Activated T-cell treated with anti-CD3 and anti-CD28 coated beads for 24 hours (primary cell): ENCODE measurements at regions not wholly inside any gene's neighbourhood (a gene's known extent, or its start where the extent isn't known, plus 50 kb on each side); places are given as distances from the start of the nearest gene placed in this dataset.

ENCODE experiments used
- DNase-seq: peaks from one replicate; pipeline ENCODE4 v3.0.0-alpha.2; 2020; ENCODE audit warnings: low read depth

DNA sequence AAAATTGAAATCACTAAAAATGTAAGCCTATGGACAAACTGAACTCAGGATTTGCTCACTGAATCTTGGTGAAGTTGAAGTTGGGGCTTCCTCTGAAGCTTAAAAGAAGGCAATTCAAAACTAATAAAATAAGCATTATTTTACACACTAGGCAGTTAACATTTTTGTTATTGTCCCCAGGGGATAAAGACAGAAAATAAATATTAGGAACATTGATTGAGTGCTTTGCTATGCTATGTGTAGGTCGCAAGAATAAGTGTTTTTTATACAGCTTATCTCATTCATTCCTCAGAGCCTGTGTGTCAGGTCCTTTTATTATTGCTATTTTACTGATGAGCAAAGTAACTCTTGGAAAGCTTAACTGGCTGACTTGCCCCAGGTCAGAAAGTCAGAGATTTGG is 82.2 kb downstream of the ZNF608 start:
- DNase-seq = no peak

DNA sequence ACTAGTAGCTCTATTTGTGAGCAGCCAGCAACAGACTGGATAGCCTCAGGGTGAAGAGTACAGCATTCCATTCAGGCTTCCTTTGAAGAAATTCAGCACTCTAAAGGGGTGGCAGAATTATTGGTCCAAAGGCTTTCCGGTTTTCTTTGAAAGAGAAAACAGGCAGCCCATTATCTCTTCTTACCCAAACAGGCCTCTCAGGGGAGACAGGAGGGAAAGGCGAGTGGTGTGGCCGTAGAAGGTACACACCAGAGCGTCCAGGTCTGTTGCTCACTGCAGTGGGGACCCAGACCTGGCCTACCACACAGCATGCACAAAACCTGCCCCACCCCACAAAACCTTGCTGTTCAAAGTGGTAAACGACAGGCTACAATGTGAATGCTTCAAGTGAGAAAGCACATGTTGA is 83.3 kb downstream of the ZNF608 start:
- DNase-seq = no peak

DNA sequence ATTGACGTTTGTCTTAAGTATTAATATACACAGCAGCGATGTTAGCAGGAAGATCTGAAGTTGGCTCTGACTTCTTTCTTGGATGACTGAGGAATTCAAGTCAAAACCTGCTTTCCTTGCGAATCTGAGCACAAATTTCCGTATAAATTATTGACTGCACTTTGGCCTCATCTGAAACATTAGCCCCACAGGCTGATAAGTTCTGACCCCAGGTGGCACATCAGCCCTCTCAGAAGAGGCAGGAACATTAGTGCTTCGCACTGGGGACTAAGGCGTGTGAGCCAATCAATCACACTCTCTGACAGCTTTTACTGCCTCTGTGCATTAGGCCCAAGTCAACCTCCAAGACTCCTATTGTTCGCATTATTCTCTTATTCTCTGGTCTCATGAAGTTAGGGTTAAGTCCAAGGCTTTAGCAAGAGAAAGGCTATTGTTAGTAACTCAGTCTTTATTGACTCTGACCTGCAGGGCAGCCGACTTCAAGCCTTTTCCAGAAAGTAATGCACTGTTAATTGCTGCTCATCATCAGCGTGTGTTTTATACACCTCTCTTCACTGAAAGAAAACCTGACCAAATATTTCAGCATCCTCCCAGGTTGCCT is 84.2 kb downstream of the ZNF608 start:
- no peak for DNase-seq

DNA sequence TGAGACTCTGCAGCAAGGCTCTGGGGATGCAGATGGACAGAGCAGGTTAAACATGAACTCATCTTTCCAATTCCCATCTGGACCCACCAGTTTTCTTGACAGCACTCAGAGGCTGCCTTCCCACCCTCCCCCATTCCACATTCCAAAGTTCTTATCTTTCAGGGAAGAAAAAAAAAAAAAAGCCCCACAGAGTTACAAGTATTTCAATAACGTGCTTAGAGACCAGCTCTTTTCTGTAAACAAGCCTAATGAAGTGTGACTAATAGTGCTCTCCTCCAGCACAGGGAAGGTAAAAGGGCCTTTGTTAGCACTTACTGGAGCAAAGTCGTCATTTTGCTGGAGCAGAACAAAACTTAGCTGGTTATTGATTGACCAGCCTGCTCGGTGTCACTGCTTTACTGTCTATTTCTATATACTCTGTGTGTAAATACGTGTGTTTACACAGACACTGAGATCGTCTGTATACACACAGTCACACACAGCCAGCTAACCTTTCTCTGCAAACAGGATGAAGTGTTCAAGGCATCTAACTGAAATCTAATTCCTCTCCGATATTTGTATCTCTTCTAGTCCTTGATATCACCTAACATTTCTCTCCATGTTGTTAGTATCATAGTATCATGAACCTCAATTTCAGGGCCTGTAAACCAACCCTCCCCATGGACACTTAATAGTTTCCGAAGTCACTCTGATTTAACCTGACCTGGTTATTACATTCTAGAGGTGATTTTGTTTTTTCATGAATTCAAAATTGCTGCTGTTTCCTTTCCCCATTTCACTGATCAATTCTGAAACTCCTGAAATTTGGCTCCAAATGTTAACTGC is 84.9 kb downstream of the ZNF608 start:
- DNase-seq = no peak

DNA sequence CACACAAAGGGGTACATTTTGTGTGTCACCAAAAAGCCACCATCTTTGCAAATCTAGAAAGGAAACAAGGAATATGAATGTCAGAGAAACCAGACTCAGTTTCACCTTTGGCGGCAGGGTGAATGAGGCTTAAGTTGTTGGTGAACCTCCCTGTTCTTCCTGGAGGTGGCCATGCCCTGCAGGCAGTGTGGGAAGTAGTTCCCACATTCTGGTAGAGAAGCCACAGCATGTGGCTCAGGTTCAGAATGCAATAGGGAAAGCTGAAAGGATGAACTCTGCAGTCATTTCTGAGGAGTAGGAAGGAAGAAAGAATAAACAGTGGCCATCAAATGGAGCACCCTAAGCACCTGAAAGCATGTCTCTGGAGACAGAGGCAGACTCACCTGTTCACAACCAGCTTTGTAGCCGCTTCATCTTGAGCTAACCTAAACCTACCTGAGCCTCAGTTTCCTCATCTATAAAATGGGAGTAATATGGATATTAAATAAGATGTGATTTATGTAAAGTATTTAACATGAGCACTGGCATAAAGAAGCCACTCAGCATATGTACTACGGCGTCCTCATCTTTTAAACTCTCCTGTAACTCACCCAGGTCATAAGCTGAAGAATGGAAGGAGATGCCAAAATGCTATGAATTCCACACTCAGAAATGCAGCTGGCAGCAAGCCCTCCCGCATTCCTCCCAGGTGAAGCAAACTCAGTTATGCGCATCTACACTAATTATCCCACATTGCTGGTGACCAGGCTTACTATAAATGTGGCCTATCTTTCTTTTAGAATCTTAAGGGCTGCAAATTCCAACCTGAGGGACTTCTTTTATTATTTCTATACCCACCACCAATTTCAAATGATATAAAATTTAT is 86.0 kb downstream of the ZNF608 start:
- no peak for DNase-seq

DNA sequence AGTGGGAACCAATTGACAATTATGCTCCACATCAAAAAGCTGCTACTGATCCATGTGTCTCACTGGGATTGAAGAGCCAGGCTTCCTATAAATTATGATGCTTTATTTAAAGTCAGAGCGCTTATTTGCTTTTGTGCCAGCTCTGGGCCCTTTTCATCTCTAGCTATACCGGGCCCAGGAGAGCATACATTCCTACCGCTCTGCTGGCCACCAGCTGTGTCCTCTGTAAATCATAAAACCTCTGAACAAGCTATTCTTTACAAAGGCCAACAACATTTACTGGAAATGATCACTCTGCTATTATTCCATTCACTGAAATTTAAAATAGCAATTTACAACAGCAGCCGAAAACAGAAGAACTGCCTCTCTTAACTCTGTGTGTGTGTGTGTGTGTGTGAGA is 86.6 kb downstream of the ZNF608 start:
- no peak for DNase-seq

DNA sequence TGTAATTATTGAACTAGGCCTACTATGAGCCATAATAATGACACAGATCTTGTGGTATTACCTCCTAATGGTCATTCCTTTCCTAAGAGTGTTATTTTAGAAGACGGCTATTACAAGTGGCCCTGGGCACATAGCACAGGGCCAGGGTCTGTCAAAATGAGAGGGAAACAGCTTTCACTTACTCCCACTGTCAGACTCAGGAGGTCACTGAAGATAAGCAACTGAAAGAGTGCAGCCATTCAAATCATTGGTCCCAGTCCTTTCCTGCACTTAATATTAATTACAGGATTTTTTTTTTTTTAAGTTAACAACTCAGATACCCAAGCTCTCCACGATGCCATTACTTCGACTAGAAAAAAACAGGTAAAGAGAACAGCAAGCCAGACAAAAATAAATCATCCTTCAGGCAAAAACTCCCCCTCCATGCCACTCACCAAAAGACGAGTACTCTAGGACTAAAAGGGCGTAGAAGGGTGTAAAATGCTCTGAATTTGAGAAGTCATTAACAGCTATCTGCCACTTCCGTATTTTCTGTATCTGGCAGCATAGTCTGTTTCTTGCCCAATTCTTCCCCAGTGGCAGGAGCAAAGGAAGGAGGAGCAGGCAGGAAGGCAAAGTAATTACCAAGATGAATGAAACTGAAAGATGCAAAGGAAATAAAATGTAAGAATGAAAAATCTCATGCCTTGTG is 87.4 kb downstream of the ZNF608 start:
- DNase-seq = no peak

DNA sequence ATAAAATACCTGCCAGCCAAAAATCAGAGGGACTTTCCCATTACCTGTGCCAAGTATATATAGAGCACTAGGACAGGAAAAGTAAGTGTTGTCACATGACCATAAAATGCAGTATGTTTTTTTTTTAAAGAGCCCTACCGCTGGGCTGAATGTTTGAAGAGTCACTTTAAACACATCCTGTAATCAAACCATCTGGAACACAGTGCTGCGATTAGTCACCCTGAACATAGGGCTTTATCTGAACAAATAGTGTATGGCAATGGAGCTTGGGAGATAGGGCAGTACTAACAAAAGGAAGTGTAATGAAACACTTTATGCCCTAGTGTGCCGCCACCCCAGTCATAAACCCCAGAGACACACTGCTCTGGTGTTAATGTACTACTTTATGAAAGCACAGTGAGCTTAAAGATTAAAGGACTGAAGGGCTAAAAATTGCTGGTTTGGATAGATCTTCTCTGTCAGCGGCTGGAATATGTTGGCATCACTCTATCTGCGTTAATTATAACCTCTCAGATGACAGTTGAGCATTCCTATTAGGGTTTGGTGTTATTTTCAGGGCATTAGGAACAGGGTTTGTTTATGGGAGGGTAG is 90.4 kb downstream of the ZNF608 start:
- no peak for DNase-seq

DNA sequence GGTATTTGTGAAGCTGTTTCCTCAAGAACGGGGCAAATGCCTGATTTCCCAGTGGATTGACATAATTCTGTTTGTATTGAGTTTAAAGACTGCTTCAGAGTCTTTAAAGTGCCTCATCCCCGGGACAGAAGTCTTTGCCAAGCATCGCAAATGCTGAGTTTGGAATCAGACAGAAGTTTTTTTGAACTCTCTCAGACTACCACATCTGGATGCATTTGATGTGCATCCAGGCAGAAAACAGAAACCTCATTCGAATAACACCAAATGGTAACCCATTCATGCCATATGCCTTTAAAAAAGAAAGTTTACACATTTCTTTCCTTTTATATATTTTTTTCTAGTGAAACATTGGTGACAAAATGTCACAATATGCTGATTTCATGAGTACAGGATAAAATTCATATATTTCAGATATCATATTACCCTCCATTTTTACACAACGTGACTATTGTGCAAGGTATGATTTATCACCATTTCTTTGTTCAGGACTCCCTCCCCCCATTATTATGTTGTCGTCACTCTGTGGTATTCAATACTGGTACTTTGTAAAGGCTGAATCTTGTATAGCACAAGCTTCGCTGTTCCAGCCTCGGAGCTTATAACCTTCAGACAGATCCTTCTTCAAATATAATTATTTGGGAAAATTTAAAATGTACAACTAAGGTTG is 91.1 kb downstream of the ZNF608 start:
- no peak for DNase-seq

DNA sequence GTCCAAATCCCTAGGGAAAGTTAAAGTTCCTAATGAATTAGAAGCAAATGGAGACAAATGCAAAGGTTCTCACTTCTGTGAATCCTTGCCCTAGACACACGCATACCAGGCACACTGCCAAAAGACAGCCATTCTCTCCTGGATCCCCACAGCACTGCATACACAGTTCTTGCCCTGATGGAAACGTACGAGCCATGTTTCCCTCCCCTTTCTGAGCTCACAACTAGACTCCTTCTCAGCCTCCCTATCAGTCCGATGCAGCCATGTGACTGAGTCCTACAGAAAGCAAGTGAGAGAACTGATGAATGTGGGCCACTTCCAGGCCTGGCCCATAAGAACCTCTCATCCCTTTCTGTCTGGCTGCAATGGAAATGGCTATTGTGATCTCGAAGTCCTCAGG is 92.0 kb downstream of the ZNF608 start:
- DNase-seq = no peak

DNA sequence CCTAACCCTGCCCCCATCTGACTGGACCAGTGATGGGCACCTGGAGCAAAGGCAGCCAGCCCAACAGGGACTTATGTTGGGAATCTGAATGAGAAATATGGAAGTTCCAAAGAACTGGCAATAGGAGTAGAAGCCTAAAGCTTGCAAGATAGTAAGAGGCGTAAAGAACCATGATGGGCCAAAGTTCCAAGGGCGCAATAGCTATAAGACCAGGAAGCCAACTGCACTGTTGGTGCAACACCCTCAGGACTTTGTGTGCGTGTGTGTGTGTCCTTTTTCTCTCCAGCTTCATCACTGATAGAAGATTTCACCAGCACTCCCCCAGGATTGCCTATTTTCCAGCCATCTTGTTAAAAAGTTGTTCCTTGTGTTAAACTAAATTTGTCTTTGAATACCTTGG is 92.8 kb downstream of the ZNF608 start:
- DNase-seq = no peak

DNA sequence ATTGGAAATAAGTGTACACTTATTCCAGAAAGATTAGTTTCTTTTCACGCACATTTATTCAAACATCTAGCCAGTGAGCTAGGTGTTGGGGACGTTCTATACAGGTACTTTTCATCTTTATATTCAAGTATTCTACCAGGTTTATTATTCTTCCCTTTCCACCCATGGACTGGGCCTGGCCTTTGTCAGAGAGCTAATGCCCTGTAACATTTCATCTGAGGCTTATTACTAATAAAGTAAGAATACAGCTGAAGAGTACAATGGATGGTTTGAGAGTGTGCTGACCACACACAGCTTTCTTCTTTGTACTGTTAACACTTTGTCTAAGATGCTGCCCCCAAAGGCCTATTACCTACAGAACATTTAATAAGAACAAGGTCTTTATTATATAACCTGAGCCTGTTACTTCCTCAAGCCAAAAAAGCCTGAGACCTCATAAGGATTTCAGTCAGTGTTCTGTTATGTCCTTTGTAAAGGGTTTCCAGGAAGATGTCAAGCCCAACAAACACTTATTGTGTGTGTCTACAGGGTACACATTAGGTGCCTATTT is 93.5 kb downstream of the ZNF608 start:
- no peak for DNase-seq

DNA sequence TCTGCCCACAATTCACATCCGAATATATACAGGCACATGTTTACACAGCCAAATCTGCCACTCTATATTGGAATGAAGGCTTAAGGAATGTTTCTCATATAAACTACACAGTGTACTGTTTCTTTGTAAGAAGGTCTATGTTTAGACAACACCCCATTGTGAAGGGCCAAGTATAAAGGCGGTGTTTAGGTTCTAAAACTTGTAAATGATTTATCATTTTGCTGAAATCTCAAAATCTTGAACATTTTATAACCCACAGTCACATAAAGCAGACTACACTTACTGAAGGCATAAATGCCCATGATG is 94.0 kb downstream of the ZNF608 start:
- no peak for DNase-seq

DNA sequence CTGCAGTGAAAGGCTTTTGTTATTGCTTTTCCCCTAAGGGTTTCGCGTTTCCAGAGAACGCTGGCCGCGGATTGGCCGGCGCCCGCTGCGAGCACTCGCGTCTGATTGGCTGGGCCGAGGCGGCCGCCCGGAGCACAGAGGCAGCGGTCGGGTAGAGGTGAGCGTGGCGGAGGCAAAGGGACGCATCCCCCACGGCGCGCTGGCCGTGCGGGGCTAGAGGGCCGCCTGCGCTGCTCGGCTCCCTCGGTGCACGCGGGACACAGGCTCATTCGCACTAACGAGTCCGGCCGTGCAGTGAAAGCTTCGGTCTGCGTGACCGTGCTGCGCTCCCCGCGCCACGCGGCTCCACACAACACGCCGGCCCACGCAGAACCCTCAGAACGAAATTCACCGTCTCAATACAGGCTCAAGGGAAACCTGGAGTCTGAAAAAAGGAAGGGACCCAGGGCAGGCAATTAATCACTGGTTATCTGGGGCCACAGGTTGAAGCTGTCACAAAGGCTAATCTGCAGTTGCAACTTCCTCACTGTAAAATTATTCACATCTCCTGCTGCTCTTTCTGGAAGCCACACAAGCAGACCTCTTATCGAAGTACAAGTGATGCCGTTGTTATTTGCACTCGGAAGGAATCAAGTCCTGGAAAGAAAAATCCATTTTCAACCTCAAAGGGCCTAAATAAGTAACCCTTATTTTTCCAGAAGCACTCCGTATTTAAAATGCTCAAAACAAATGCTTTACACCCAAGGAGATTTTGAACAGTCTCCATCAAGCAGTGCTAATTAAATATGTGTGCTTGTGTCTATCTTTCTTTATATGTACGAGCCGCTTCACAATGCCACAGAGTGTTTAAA is 94.6 kb downstream of the ZNF608 start:
- DNase-seq = peak; percentile 7

DNA sequence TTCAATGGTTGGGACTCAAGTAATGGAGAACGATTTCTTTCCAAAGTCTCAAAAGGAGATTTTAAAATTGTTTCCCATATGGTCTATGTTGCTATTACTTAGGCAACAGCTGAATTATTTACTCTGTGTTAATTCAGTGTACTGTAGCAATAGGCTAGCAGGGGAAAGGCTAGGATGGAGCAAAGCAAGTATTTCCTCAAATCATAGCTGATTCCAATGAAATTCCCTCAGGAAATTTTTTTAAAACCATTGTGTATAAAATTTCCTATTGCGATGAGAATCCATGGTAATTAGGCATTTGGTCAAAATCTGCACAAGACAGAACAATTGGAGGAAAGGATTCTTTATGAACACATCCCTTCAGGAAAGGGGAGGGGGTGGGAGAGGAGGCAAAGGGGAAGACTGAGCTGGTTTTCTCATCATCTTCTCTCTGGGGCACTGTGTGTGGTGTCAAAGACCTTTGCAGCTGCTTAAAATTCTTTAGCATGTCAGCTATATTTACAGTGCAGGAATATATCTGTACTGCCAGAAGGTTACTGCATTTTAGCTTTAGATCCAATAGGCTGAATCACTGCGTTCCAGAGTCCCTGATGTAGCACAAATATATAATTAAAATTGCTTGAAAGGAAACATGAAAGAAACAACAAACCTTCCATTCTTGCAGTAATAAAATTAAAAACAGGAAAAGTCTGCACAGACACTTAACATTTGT is 95.3 kb downstream of the ZNF608 start:
- no peak for DNase-seq

DNA sequence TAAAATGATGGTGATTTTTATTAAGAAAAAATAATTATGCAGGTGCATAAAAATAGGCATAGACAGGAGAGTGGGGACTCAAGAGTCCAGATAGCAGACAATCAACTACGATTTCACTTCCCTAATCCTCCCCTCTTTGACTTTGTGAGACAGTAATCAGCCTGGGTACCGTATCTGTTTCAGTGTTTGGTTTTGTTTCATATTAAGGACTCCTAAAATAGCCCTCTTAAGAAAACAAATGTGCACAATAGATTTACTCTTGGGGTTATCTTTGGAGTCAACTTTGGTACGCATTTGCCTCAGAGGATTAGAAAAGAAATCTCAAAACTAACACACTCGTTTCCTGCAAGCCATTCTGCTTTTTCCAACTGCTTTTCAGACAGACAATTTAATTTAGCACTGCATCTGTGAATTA is 96.3 kb downstream of the ZNF608 start:
- no peak for DNase-seq

DNA sequence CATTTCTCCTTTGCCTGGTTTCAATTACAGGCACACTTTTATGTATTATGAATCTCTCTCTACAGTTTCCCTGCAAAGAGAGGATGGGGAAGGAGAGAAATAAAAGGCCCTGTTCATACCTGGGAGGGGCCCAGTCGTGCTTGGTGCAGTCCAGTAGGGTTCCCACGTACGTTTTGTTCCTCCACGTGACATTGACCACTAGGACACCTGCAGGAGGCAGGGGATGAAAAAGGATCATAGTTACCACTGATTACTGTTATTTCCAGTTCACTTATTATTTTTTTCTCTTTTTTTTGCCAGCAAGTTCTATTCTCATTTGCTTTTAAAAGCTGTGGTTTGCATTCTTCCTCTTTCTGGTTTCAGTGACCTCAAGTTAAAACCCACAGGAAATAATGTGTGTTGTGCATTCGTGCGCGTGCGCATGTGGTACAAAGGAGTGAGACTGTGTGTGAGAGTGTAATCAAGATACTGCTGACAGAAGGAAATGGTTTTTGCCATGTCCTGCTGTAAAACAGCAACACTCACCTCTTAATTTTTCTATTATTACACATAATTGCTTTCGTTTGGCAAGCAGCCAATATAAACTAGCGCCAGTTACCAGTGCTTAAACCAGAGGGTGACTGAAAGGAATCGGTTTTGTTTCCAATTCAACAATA is 96.8 kb downstream of the ZNF608 start:
- peak; percentile 49 for DNase-seq

DNA sequence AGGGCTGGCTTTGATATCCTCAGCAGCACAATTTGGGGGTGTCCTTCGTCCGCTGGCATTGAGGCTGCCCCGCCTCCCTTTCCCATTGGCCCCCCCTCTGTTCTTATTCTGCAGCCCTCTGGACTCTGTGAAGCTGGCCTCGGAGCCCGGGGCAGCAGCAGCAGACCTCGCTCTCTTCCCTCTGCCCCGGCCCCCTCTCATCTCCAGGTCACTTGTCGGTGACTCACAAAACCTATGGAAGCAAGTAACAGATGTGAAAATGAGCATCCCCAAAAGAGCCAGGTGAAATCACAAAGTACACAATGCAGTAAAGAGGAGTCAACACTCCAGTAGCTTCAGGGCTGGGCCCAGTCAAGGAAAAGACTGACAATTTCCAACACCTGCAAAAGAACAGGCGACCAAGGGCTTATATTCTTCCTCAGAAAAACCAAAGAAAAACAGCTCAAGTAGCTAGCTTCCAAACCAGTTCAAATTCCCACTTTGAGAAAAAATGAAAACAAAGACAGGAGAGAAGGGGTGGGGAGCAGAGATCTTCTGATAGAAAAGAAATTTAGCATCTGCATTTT is 97.5 kb downstream of the ZNF608 start:
- DNase-seq = no peak

DNA sequence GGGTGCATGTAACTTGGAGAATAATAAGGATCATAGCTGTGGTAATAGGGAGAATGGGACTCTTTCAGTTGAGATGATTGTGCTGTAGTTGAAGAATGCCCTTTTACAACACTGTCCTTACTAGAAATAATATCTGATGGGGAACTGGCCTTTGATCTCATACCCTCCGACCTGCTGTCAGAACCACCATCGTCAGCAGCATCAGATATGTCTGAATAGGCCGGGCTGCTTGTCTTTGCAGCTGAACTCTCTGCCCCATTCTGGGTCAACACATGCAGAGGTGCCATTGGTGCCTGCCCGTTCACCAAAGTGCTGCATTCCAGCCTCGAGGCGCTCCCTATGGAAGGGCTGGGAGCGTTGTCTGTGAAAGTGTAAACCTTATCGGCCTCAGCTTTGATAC is 99.1 kb downstream of the ZNF608 start:
- DNase-seq = no peak
